ENCODE measurements at regions not wholly inside any gene's neighbourhood (a gene's known extent, or its start where the extent isn't known, plus 50 kb on each side); places are given as distances from the start of the nearest gene placed in this dataset.

DNA sequence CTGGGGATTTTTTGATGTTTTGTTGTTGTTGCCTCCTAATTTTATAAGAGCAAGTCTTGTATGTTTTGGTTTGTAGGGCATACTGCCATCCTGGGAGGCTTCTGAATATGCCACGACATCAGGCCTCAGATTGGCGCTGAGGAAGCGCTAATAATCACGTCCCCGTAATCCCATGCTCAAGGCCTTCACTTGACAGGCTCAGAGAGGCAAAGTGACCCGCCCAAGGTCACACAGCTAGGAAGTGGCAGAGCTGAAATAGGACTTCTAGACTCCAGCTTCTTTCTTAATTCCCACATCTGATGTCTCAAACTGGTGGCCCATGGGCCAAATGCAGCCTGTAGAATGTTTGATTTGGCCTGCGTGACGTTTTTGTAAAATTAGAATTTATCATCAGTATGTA, 73.5 kb upstream of the PTPN1 start:
- TF ChIP-seq CTCF (IDR thresholded peaks at IDR 0.05; ENCODE audit: low read depth, low read length), result no peak
- H3K9me3 ChIP-seq (ENCODE audit: severe bottlenecking), result no peaks in the 10 kb centered on the region
- H3K27me3 ChIP-seq (ENCODE audit: insufficient read depth, low read depth, severe bottlenecking), result no peaks in the 10 kb centered on the region
- H3K27ac ChIP-seq, result no peak overlapping the region
- no peak for DNase-seq
- no peak overlapping the region for H3K4me3 ChIP-seq (ENCODE audit: low read depth, low read length)
- no peaks in the 10 kb centered on the region for H3K36me3 ChIP-seq

DNA sequence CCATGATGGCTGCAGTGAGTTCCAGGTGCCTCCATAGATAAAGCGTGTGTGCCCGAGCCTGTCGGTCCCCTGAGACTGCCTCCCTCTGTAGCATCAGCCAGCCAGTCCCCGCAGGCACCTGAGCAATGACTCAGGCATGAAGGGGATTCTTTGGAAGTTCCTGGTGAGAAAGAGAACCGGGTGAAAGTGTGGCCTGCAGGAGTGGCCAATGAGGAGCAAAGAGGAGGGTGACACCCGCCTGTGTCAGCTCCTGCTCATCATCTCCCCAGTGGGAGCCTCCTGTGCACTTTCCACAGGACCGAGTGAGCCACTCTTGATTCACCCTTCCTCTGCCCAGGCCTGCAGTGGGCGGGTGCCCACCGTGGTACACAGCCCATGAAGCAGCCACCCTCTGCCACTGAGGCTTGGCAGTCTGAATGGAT, 71.2 kb upstream of the PTPN1 start:
- Histone ChIP-seq H3K27me3 (ENCODE audit: insufficient read depth, low read depth, severe bottlenecking) (no peaks in the 10 kb centered on the region), H3K27ac (no peak overlapping the region)
- no peak for DNase-seq

GRCh38 chr20:50439539-50440453, 70.4 kb upstream of the PTPN1 start:
- no peak for TF ChIP-seq CTCF (IDR thresholded peaks at IDR 0.05; ENCODE audit: low read depth, low read length)
- H3K27ac ChIP-seq, result no peak overlapping the region
- no peak overlapping the region for H3K4me3 ChIP-seq (ENCODE audit: low read depth, low read length)
- H3K9me3 ChIP-seq (ENCODE audit: severe bottlenecking), result no peaks in the 10 kb centered on the region
- no peaks in the 10 kb centered on the region for H3K36me3 ChIP-seq
- DNase-seq, result no peak
- no peaks in the 10 kb centered on the region for H3K27me3 ChIP-seq (ENCODE audit: insufficient read depth, low read depth, severe bottlenecking)

More for the DNA sequence above, 71.2 kb upstream of the PTPN1 start:
- no peak for TF ChIP-seq CTCF (IDR thresholded peaks at IDR 0.05; ENCODE audit: low read depth, low read length)
- H3K4me3 ChIP-seq (ENCODE audit: low read depth, low read length), result no peak overlapping the region
- no peaks in the 10 kb centered on the region for H3K36me3 ChIP-seq
- no peaks in the 10 kb centered on the region for H3K9me3 ChIP-seq (ENCODE audit: severe bottlenecking)

DNA sequence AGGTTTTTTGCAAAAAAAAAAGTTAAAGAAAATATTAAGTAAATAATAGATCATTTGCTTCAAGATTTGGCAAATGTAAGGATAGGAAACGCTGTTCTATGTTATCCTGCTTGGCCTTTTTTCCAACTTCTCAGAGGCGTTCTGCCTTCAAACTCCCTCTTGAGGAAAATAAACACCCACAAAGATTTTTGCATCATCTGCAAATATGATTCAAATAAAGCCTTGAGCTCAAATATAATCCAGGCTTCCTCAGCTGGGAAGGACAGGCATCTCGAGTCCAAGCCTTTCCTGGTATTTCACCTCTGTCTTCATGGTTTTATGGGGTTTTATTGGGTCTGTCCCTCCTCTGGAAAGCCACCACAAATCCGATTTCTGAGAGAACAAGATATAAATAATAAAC, 67.7 kb upstream of the PTPN1 start:
- Histone ChIP-seq H3K27ac (no peak overlapping the region), H3K9me3 (ENCODE audit: severe bottlenecking) (no peaks in the 10 kb centered on the region), H3K4me3 (ENCODE audit: low read depth, low read length) (no peak overlapping the region), H3K27me3 (ENCODE audit: insufficient read depth, low read depth, severe bottlenecking) (no peaks in the 10 kb centered on the region), H3K36me3 (no peaks in the 10 kb centered on the region)
- TF ChIP-seq CTCF (IDR thresholded peaks at IDR 0.05; ENCODE audit: low read depth, low read length), result no peak
- no peak for DNase-seq

GRCh38 chr20:50445354-50446151, 64.6 kb upstream of the PTPN1 start:
- H3K9me3 ChIP-seq (ENCODE audit: severe bottlenecking), result no peaks in the 10 kb centered on the region
- no peak for TF ChIP-seq CTCF (IDR thresholded peaks at IDR 0.05; ENCODE audit: low read depth, low read length)
- H3K27me3 ChIP-seq (ENCODE audit: insufficient read depth, low read depth, severe bottlenecking), result no peaks in the 10 kb centered on the region
- no peak for DNase-seq
- no peaks in the 10 kb centered on the region for H3K36me3 ChIP-seq
- H3K4me3 ChIP-seq (ENCODE audit: low read depth, low read length), result no peak overlapping the region
- H3K27ac ChIP-seq, result no peak overlapping the region
